Activated CD8-positive, alpha-beta memory T cell treated with anti-CD3 and anti-CD28 coated beads, Interleukin-2, amount 50 U/mL, for 48 hours (primary cell): ENCODE measurements at regions not wholly inside any gene's neighbourhood (a gene's known extent, or its start where the extent isn't known, plus 50 kb on each side); places are given as distances from the start of the nearest gene placed in this dataset.

Source experiments
- DNase-seq: peaks from one replicate; pipeline ENCODE4 v3.0.0-alpha.2; 2020

- no peak for DNase-seq
These were observed 584.4 kb downstream of the INHBA start for GRCh38 chr7:41118486-41118885.

- no peak for DNase-seq
These were observed 585.5 kb downstream of the INHBA start for GRCh38 chr7:41117431-41117830.

GRCh38 chr7:41116817-41117216 lies 586.1 kb downstream of the INHBA start:
- no peak for DNase-seq

- no peak for DNase-seq
These were observed 586.6 kb downstream of the INHBA start for GRCh38 chr7:41116337-41116736.

GRCh38 chr7:41114691-41115090 lies 588.2 kb downstream of the INHBA start:
- DNase-seq, result no peak

GRCh38 chr7:41114131-41114530 lies 588.8 kb downstream of the INHBA start:
- DNase-seq, result no peak

- no peak for DNase-seq
These were observed 589.2 kb downstream of the INHBA start for GRCh38 chr7:41113719-41114118.

GRCh38 chr7:41110186-41110585 lies 592.7 kb downstream of the INHBA start:
- no peak for DNase-seq

GRCh38 chr7:41108821-41109220 lies 594.1 kb downstream of the INHBA start:
- no peak for DNase-seq

GRCh38 chr7:41107938-41108448 lies 594.9 kb downstream of the INHBA start:
- DNase-seq, result no peak

GRCh38 chr7:41107330-41107937 lies 595.5 kb downstream of the INHBA start:
- no peak for DNase-seq

- DNase-seq, result no peak
These were observed 598.3 kb downstream of the INHBA start for GRCh38 chr7:41104631-41105030.

- no peak for DNase-seq
These were observed 599.6 kb downstream of the INHBA start for GRCh38 chr7:41103331-41103730.

- DNase-seq, result no peak
These were observed 604.0 kb downstream of the INHBA start for GRCh38 chr7:41098846-41099245.

- DNase-seq, result no peak
These were observed 604.5 kb downstream of the INHBA start for GRCh38 chr7:41098402-41098801.

- no peak for DNase-seq
These were observed 605.4 kb downstream of the INHBA start for GRCh38 chr7:41097501-41097900.

GRCh38 chr7:41096917-41097316 lies 606.0 kb downstream of the INHBA start:
- DNase-seq, result no peak

- DNase-seq, result no peak
These were observed 609.7 kb downstream of the INHBA start for GRCh38 chr7:41093141-41093540.

GRCh38 chr7:41085244-41085643 lies 617.6 kb downstream of the INHBA start:
- no peak for DNase-seq

- no peak for DNase-seq
These were observed 618.5 kb downstream of the INHBA start for GRCh38 chr7:41084381-41084780.

GRCh38 chr7:41069635-41070034 lies 633.3 kb downstream of the INHBA start:
- no peak for DNase-seq

- DNase-seq, result no peak
These were observed 635.3 kb downstream of the INHBA start for GRCh38 chr7:41067576-41067975.

- no peak for DNase-seq
These were observed 637.2 kb downstream of the INHBA start for GRCh38 chr7:41065663-41066062.

- DNase-seq, result no peak
These were observed 639.8 kb downstream of the INHBA start for GRCh38 chr7:41063116-41063515.

GRCh38 chr7:41060796-41061195 lies 642.1 kb downstream of the INHBA start:
- DNase-seq, result no peak
